WTC11 (cell line): ENCODE measurements at regions not wholly inside any gene's neighbourhood (a gene's known extent, or its start where the extent isn't known, plus 50 kb on each side); places are given as distances from the start of the nearest gene placed in this dataset.

Source experiments
- ATAC-seq: fragments of 200-7000 bp; cut with Tn5 transposase; 2 replicates; pipeline ENCODE4 v1.10.0; 2021; ENCODE audit warnings: mild to moderate bottlenecking, moderate library complexity
- CTCF ChIA-PET: fragments of 300-600 bp; sonication (Branson Sonifier 250); formaldehyde crosslinking; loops from one replicate; lab custom pipeline; 2021; ENCODE audit warnings: antibody characterized with exemption; lab: Charles Lee
- POLR2A ChIA-PET: fragments of 350-600 bp; sonication (Branson Sonifier 250); formaldehyde crosslinking; loops from one replicate; lab custom pipeline; 2021; ENCODE audit warnings: antibody characterized with exemption; lab: Charles Lee
- DNase-seq: peaks from one replicate; pipeline ENCODE4 v3.0.0; 2021; ENCODE audit warnings: low spot score
- H3K27ac Mint-ChIP-seq: 2 replicates; pipeline ENCODE4 v1.8.0; 2021; ENCODE audit warnings: mixed read lengths
- H3K27me3 Mint-ChIP-seq: 2 replicates; pipeline ENCODE4 v1.8.0; 2021; ENCODE audit warnings: low read depth, mild to moderate bottlenecking, moderate library complexity, mixed read lengths
- H3K36me3 Mint-ChIP-seq: 2 replicates; pipeline ENCODE4 v1.8.0; 2021; ENCODE audit warnings: mixed read lengths
- H3K4me1 Mint-ChIP-seq: 2 replicates; pipeline ENCODE4 v1.8.0; 2022; ENCODE audit warnings: mixed read lengths
- H3K4me3 Mint-ChIP-seq: 2 replicates; pipeline ENCODE4 v1.8.0; 2021; ENCODE audit warnings: mild to moderate bottlenecking, moderate library complexity, mixed read lengths
- H3K9me3 Mint-ChIP-seq: 2 replicates; pipeline ENCODE4 v1.8.0; 2021; ENCODE audit warnings: mixed read lengths
- CBFB ChIP-seq: sonication (generic); formaldehyde crosslinking; IDR thresholded peaks from 2 replicates; pipeline ENCODE4 v1.8.1; 2022; ENCODE audit warnings: mild to moderate bottlenecking, low read depth, missing genetic modification reagents
- CREB1 ChIP-seq: sonication (generic); formaldehyde crosslinking; IDR thresholded peaks from 2 replicates; pipeline ENCODE4 v1.8.0; 2023; ENCODE audit warnings: mild to moderate bottlenecking, missing genetic modification reagents
- CTCF ChIP-seq: fragments of 200-600 bp; IDR thresholded peaks from 2 replicates; pipeline ENCODE4 v1.8.0; 2022; ENCODE audit warnings: antibody characterized with exemption
- E2F4 ChIP-seq: sonication (generic); formaldehyde crosslinking; IDR thresholded peaks from 2 replicates; pipeline ENCODE4 v1.8.1; 2022; ENCODE audit warnings: low read depth, mild to moderate bottlenecking, moderate library complexity, missing genetic modification reagents, borderline replicate concordance
- ETV6 ChIP-seq: sonication (generic); formaldehyde crosslinking; IDR thresholded peaks from 2 replicates; pipeline ENCODE4 v1.8.1; 2022; ENCODE audit warnings: mild to moderate bottlenecking, missing genetic modification reagents
- MAX ChIP-seq: sonication (generic); formaldehyde crosslinking; IDR thresholded peaks from 2 replicates; pipeline ENCODE4 v1.8.0; 2022; ENCODE audit warnings: mild to moderate bottlenecking, missing genetic modification reagents
- NFATC4 ChIP-seq: fragments of 250-450 bp; sonication (Bioruptor Pico); IDR thresholded peaks from 2 replicates; pipeline ENCODE4 v1.9.0; 2021; ENCODE audit warnings: mild to moderate bottlenecking
- NR3C1 ChIP-seq: sonication (generic); formaldehyde crosslinking; conservative IDR thresholded peaks from 2 replicates; pipeline ENCODE4 v1.8.1; 2023; ENCODE audit warnings: low read depth, mild to moderate bottlenecking, missing genetic modification reagents
- PRDM15 ChIP-seq: sonication (generic); formaldehyde crosslinking; IDR thresholded peaks from 2 replicates; pipeline ENCODE4 v1.8.0; 2022; ENCODE audit warnings: missing genetic modification reagents
- RORB ChIP-seq: fragments of 250-450 bp; sonication (Bioruptor Pico); IDR thresholded peaks from 2 replicates; pipeline ENCODE4 v1.9.0; 2021; ENCODE audit warnings: mild to moderate bottlenecking
- SMAD4 ChIP-seq: sonication (generic); formaldehyde crosslinking; IDR thresholded peaks from 2 replicates; pipeline ENCODE4 v1.8.0; 2022; ENCODE audit warnings: mild to moderate bottlenecking, missing genetic modification reagents
- STAT6 ChIP-seq: sonication (generic); formaldehyde crosslinking; conservative IDR thresholded peaks from 2 replicates; pipeline ENCODE4 v1.8.1; 2023; ENCODE audit warnings: mild to moderate bottlenecking, low read depth, missing genetic modification reagents, moderate library complexity
- ZMAT4 ChIP-seq: fragments of 250-450 bp; sonication (Bioruptor Pico); IDR thresholded peaks from 2 replicates; pipeline ENCODE4 v1.9.0; 2021; ENCODE audit warnings: mild to moderate bottlenecking
- ZNF281 ChIP-seq: sonication (generic); formaldehyde crosslinking; IDR thresholded peaks from 2 replicates; pipeline ENCODE4 v1.8.0; 2023; ENCODE audit warnings: mild to moderate bottlenecking, missing genetic modification reagents

- ATAC-seq, result no peak
- ChIA-PET CTCF (no interaction called here), POLR2A (no interaction called here)
- TF ChIP-seq E2F4 (CRISPR knock-in tag) (no peak), SMAD4 (no peak), ETV6 (CRISPR knock-in tag) (no peak), CBFB (CRISPR knock-in tag) (no peak), MAX (CRISPR knock-in tag) (no peak), PRDM15 (CRISPR knock-in tag) (no peak), ZNF281 (CRISPR knock-in tag) (no peak), ZMAT4 (no peak), CREB1 (CRISPR knock-in tag) (no peak), STAT6 (CRISPR knock-in tag) (no peak), CTCF (no peak), NR3C1 (CRISPR knock-in tag) (no peak), NFATC4 (CRISPR knock-in tag) (no peak), RORB (CRISPR knock-in tag) (no peak)
- H3K27me3 Mint-ChIP-seq, result no peaks in the 10 kb centered on the region
- no peaks in the 10 kb centered on the region for H3K9me3 Mint-ChIP-seq
- H3K27ac Mint-ChIP-seq, result no peak overlapping the region
- no peaks in the 10 kb centered on the region for H3K4me1 Mint-ChIP-seq
- no peak overlapping the region for H3K4me3 Mint-ChIP-seq
- DNase-seq, result no peak
- H3K36me3 Mint-ChIP-seq, result no peaks in the 10 kb centered on the region
These were observed 440.0 kb upstream of the PCDH10 start for GRCh38 chr4:132709056-132709455.
